Prostate gland (tissue), 2 donors: ENCODE measurements at regions not wholly inside any gene's neighbourhood (a gene's known extent, or its start where the extent isn't known, plus 50 kb on each side); places are given as distances from the start of the nearest gene placed in this dataset.

Experiments used
- POLR2A ChIP-seq: fragments of 450-650 bp; IDR thresholded peaks from one replicate; pipeline ENCODE4 v1.6.1; 2016; ENCODE audit warnings: antibody characterized with exemption, mild to moderate bottlenecking
- TF ChIP-seq, protein P1 (sequence below), 4 experiments: fragments of 200-600 bp in 2 of 4; fragments of 450-650 bp in 2 of 4; sonication (generic) in 2 of 4; IDR thresholded peaks; 1 replicate in 3 of 4; 2 replicates in 1 of 4; pipeline ENCODE4 v1.5.1; 2016 to 2019; ENCODE audit warnings: antibody characterized with exemption in 4 of 4, mild to moderate bottlenecking in 2 of 4, moderate library complexity in 2 of 4

DNA sequence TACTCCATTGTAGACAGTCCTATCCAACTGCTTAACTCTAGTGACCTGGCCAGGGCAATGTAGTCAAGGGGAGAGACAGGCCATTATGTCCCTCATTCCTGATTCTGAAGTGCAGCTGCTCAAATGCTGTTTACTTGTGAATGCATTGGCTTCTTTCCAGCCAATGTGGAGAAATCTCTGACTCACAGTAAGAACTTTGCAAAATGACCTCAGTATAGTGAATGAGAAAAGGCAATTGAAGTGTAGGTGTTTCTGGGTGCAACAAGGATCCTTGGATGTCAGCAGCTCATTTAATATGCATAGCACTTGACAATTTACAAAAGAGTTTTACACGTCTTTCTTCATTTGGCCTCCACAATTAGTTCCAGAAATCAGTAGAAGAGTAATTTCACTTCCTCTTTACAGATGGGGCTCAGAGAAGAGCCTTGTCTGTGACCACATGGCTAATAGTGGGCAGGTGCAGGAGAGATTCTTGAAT, 367.2 kb downstream of the OSTF1 start:
- TF ChIP-seq, protein P1, sequence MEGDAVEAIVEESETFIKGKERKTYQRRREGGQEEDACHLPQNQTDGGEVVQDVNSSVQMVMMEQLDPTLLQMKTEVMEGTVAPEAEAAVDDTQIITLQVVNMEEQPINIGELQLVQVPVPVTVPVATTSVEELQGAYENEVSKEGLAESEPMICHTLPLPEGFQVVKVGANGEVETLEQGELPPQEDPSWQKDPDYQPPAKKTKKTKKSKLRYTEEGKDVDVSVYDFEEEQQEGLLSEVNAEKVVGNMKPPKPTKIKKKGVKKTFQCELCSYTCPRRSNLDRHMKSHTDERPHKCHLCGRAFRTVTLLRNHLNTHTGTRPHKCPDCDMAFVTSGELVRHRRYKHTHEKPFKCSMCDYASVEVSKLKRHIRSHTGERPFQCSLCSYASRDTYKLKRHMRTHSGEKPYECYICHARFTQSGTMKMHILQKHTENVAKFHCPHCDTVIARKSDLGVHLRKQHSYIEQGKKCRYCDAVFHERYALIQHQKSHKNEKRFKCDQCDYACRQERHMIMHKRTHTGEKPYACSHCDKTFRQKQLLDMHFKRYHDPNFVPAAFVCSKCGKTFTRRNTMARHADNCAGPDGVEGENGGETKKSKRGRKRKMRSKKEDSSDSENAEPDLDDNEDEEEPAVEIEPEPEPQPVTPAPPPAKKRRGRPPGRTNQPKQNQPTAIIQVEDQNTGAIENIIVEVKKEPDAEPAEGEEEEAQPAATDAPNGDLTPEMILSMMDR (IDR thresholded peaks at IDR 0.05): no peak
- no peak for TF ChIP-seq POLR2A
